WERI-Rb-1 (cell line): ENCODE measurements at regions not wholly inside any gene's neighbourhood (a gene's known extent, or its start where the extent isn't known, plus 50 kb on each side); places are given as distances from the start of the nearest gene placed in this dataset.

Experiments
- DNase-seq: peaks from one replicate; pipeline ENCODE4 v3.0.0-alpha.2; 2020
- H3K27ac ChIP-seq: fragments of 250-450 bp; sonication (Bioruptor Pico); 2 replicates; pipeline ENCODE4 v1.5.1; 2020; ENCODE audit warnings: mild to moderate bottlenecking, moderate library complexity
- H3K27me3 ChIP-seq: fragments of 250-450 bp; sonication (Bioruptor Pico); 2 replicates; pipeline ENCODE4 v1.5.1; 2021; ENCODE audit warnings: mild to moderate bottlenecking, low read depth, moderate library complexity; ENCODE audit not compliant: insufficient read depth, severe bottlenecking
- H3K36me3 ChIP-seq: fragments of 250-450 bp; sonication (Bioruptor Pico); 2 replicates; pipeline ENCODE4 v1.5.1; 2020; ENCODE audit warnings: mild to moderate bottlenecking, moderate library complexity
- H3K4me3 ChIP-seq: 2 replicates; pipeline ENCODE4 v1.5.1; 2011; ENCODE audit warnings: low read depth, mild to moderate bottlenecking, control low read depth, low read length
- H3K9me3 ChIP-seq: fragments of 250-450 bp; sonication (Bioruptor Pico); 2 replicates; pipeline ENCODE4 v1.5.1; 2021; ENCODE audit warnings: mild to moderate bottlenecking, moderate library complexity; ENCODE audit not compliant: severe bottlenecking
- TF ChIP-seq, protein P1 (sequence below): IDR thresholded peaks from 2 replicates; pipeline ENCODE4 v1.5.1; 2011; ENCODE audit warnings: low read depth, mild to moderate bottlenecking, control low read depth, inconsistent platforms, low read length

DNA sequence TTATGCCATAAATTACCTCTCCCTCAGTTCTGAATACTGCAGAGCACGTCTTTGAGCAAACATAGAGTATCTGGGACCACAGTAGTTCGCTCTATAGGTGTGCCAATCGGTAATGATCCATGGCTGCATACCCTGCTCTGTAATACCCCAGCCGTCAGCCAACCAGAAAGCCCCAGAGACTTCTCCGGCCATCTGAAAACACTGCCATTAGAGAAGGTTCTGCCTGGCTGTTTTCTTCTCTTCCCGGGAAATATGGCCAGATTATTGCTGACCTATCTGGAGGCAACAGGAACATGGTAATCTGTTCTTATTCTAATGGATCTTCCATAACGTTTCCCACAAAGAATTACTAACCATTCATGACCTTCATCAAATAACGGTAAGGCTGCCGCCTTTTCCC is 139.9 kb downstream of the RPS12 start:
- H3K36me3 ChIP-seq = no peaks in the 10 kb centered on the region
- no peak overlapping the region for H3K4me3 ChIP-seq
- no peaks in the 10 kb centered on the region for H3K9me3 ChIP-seq
- no peak overlapping the region for H3K27ac ChIP-seq
- TF ChIP-seq, protein P1, sequence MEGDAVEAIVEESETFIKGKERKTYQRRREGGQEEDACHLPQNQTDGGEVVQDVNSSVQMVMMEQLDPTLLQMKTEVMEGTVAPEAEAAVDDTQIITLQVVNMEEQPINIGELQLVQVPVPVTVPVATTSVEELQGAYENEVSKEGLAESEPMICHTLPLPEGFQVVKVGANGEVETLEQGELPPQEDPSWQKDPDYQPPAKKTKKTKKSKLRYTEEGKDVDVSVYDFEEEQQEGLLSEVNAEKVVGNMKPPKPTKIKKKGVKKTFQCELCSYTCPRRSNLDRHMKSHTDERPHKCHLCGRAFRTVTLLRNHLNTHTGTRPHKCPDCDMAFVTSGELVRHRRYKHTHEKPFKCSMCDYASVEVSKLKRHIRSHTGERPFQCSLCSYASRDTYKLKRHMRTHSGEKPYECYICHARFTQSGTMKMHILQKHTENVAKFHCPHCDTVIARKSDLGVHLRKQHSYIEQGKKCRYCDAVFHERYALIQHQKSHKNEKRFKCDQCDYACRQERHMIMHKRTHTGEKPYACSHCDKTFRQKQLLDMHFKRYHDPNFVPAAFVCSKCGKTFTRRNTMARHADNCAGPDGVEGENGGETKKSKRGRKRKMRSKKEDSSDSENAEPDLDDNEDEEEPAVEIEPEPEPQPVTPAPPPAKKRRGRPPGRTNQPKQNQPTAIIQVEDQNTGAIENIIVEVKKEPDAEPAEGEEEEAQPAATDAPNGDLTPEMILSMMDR = no peak
- no peak for DNase-seq
- peaks cover 13% of the 10 kb centered on the region for H3K27me3 ChIP-seq

DNA sequence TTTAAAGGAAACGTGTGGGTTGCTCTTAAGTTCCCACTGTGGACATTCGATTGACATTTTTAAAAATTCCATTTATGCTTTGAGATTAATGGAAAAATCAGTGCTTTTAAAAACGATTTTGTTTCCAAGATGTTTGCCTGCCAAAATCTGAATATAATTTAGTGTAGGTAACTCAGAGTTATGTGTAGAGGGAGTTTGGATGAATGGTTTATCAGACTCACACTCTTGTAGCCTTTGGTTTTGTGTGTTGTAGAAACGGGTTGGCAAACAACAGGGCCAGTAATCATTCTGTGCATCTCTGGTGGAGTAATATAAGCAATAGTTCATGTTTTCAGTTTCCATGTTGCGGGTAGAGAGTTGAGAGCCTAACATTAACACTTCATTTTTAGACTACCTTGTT is 140.6 kb downstream of the RPS12 start:
- H3K27me3 ChIP-seq = peaks cover 11% of the 10 kb centered on the region
- no peak overlapping the region for H3K4me3 ChIP-seq
- DNase-seq = no peak
- no peak overlapping the region for H3K27ac ChIP-seq
- no peaks in the 10 kb centered on the region for H3K36me3 ChIP-seq
- H3K9me3 ChIP-seq = no peaks in the 10 kb centered on the region
- TF ChIP-seq, protein P1 = no peak

DNA sequence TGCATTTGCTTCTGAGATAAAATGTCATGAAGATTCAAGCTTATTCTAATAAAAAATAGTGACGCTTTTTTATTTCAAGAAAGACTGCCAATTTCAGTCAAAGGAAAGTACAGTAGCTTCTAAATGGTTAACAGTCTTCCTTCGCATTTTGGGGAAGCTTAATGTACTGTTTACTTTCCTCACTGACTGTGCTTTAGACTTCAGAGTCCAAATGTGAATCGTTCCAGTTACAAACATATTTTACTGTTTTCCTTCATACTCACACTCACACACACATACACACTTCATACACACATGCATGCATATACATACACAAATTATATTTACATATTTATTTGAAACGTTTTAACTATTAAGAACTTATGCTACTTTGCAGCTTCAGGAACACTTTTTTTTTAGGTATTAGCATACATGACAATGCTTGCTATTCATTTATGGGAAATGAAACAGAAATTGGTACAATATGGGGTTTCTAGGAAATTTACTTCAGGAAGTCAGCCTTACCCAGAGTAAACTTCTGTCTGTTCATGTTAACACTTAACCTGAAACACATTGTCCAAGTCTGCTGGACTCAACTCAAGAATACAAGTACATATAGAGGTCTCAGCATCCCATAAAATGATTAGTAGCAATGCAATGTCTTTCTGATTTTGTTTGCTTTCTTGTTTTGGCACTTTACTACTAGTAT is 145.4 kb downstream of the RPS12 start:
- no peak overlapping the region for H3K4me3 ChIP-seq
- peaks cover 3% of the 10 kb centered on the region for H3K27me3 ChIP-seq
- DNase-seq = no peak
- H3K27ac ChIP-seq = no peak overlapping the region
- TF ChIP-seq, protein P1 = no peak
- no peaks in the 10 kb centered on the region for H3K36me3 ChIP-seq
- no peaks in the 10 kb centered on the region for H3K9me3 ChIP-seq

DNA sequence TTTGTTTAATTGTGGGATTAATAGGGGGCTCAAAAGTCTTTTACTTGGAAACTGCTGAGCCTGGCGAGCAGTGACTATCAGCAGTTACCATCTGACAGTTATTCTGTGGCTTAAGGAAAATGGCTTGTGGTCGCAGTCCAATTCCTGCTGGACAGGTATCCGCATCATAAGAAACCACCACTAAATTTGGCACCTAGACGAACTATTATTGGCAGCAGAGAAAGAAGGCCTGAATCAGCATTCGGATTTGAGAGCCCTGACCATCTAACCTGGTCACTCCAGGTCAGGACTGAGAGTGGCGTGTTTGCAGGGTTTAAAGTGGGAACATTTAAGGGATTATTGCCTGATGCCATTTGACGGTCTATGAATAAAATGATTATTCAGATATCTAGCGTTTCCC is 146.4 kb downstream of the RPS12 start:
- Histone ChIP-seq H3K27me3 (no peaks in the 10 kb centered on the region), H3K27ac (no peak overlapping the region), H3K36me3 (no peaks in the 10 kb centered on the region), H3K9me3 (no peaks in the 10 kb centered on the region), H3K4me3 (no peak overlapping the region)
- DNase-seq = no peak
- TF ChIP-seq, protein P1 = no peak

DNA sequence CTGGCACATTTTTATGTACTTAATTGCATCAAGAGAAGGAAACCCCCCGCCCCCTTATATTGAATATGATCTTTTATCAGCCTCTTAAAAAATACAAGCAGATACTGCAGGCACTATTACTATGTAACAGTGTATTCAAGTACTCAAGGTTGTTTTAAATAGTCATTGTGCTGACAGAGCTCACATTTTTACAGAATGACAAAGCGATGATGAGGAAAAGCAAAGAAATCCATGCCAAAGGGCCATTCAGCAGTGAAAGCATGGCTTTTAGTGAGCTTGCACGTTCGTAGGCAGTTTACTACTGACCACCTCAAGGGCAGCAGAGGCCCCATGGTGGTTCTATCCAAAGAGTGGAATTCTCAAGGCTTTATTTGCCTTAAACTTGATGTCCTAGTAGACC is 146.8 kb downstream of the RPS12 start:
- no peaks in the 10 kb centered on the region for H3K36me3 ChIP-seq
- DNase-seq = no peak
- no peak overlapping the region for H3K27ac ChIP-seq
- TF ChIP-seq, protein P1 = no peak
- no peaks in the 10 kb centered on the region for H3K9me3 ChIP-seq
- no peak overlapping the region for H3K4me3 ChIP-seq
- H3K27me3 ChIP-seq = no peaks in the 10 kb centered on the region

DNA sequence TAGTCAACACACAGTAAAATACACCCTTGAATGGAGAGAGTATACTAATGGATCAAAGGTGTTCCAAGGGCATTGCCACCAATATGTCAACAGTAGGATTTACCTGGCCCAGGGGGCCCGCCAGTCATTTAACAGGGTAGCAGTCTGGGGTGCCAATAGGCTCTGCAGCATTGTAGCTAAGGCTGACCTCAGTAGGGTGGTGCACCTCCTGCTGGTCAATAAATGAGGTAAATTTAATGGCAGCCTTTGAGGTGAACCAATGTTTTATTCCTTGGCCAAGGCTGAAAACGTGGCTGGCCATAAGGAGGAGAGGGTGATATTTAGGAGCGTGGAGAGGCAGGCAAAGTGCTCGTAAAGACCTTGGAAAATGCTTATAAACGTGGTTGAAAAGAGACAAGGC is 147.2 kb downstream of the RPS12 start:
- DNase-seq = no peak
- Histone ChIP-seq H3K27me3 (peaks cover 2% of the 10 kb centered on the region), H3K4me3 (no peak overlapping the region), H3K27ac (no peak overlapping the region), H3K36me3 (no peaks in the 10 kb centered on the region), H3K9me3 (no peaks in the 10 kb centered on the region)
- TF ChIP-seq, protein P1 = peak; percentile 20; the same call in 1 of the 2 replicates
